H1 (cell line): ENCODE measurements at regions not wholly inside any gene's neighbourhood (a gene's known extent, or its start where the extent isn't known, plus 50 kb on each side); places are given as distances from the start of the nearest gene placed in this dataset.

Experiments used
- CTCF ChIA-PET: fragments of 300-600 bp; sonication (Branson Sonifier 250); formaldehyde crosslinking; loops from one replicate; lab custom pipeline; 2021; ENCODE audit not compliant: partially characterized antibody; lab: Charles Lee
- POLR2A ChIA-PET: fragments of 300-600 bp; sonication (Branson Sonifier 250); formaldehyde crosslinking; loops from one replicate; lab custom pipeline; 2021; ENCODE audit warnings: inconsistent platforms; ENCODE audit not compliant: partially characterized antibody; lab: Charles Lee
- DNase-seq, 2 experiments: peaks; one replicate each; pipeline versions ENCODE4 v3.0.0 to v3.0.0-alpha.2; 2010 to 2022; ENCODE audit warnings: low spot score in 2 of 2, low read depth in 1 of 2, mixed read lengths in 1 of 2
- FAIRE-seq: peaks from 2 replicates; lab custom pipeline; 2011; peaks lifted over from hg19 to GRCh38; lab: Jason Lieb, UNC
- H2AFZ ChIP-seq: 2 replicates; pipeline ENCODE4 v1.8.1; 2012; ENCODE audit warnings: low read length, inconsistent platforms
- H2AK5ac ChIP-seq: 2 replicates; pipeline ENCODE4 v1.6.1; 2013; ENCODE audit warnings: low read depth, low read length
- H2BK120ac ChIP-seq: replicated peaks from 2 replicates; pipeline ENCODE3; 2013; ENCODE audit warnings: low read depth, low read length, inconsistent platforms
- H2BK12ac ChIP-seq: 2 replicates; pipeline ENCODE4 v1.6.1; 2013; ENCODE audit warnings: low read depth, low read length
- H2BK15ac ChIP-seq: 2 replicates; pipeline ENCODE4 v1.6.1; 2013; ENCODE audit warnings: low read length
- H2BK20ac ChIP-seq: 2 replicates; pipeline ENCODE4 v1.6.1; 2013; ENCODE audit warnings: low read length
- H2BK5ac ChIP-seq: 2 replicates; pipeline ENCODE4 v1.6.1; 2013; ENCODE audit warnings: low read depth, low read length
- H3K14ac ChIP-seq: 2 replicates; pipeline ENCODE4 v1.6.1; 2013; ENCODE audit warnings: inconsistent platforms; ENCODE audit not compliant: insufficient read length
- H3K18ac ChIP-seq: 2 replicates; pipeline ENCODE4 v1.6.1; 2013; ENCODE audit warnings: low read length; ENCODE audit errors: extremely low read depth
- H3K23ac ChIP-seq: 2 replicates; pipeline ENCODE4 v1.6.1; 2013; ENCODE audit warnings: inconsistent platforms; ENCODE audit not compliant: insufficient read length
- H3K23me2 ChIP-seq: 2 replicates; pipeline ENCODE4 v1.6.1; 2013; ENCODE audit warnings: low read depth, low read length
- H3K27ac ChIP-seq: 2 replicates; pipeline ENCODE4 v1.6.1; 2011; ENCODE audit warnings: low read depth, low read length, inconsistent platforms
- H3K27me3 ChIP-seq, 4 experiments: replicated peaks in 1 of 4; 1 replicate in 1 of 4; 2 replicates in 3 of 4; pipeline versions ENCODE4 v1.6.1 to v1.8.1; 2011 to 2013; ENCODE audit warnings: low read length in 3 of 4, mild to moderate bottlenecking in 3 of 4, inconsistent platforms in 2 of 4, mixed read lengths in 2 of 4, moderate library complexity in 1 of 4; ENCODE audit not compliant: control insufficient read depth in 3 of 4, insufficient read depth in 3 of 4; ENCODE audit errors: extremely low read depth in 1 of 4
- H3K36me3 ChIP-seq, 4 experiments: 2 replicates each; pipeline versions ENCODE4 v1.6.1 to v1.8.1; 2011 to 2013; ENCODE audit warnings: mild to moderate bottlenecking in 4 of 4, low read length in 3 of 4, moderate library complexity in 2 of 4, control low read depth in 1 of 4, inconsistent platforms in 1 of 4; ENCODE audit not compliant: insufficient read depth in 4 of 4, control insufficient read depth in 2 of 4
- H3K4ac ChIP-seq: replicated peaks from 2 replicates; pipeline ENCODE3; 2013; ENCODE audit warnings: low read length, low read depth, mixed read lengths, inconsistent platforms; ENCODE audit not compliant: insufficient read length
- H3K4me1 ChIP-seq, 4 experiments: replicated peaks in 1 of 4; 1 replicate in 1 of 4; 2 replicates in 3 of 4; pipeline versions ENCODE4 v1.6.1 to v1.8.1; 2011 to 2013; ENCODE audit warnings: low read length in 3 of 4, inconsistent platforms in 2 of 4, mixed read lengths in 1 of 4; ENCODE audit not compliant: insufficient read depth in 4 of 4, control insufficient read depth in 3 of 4
- H3K4me2 ChIP-seq, 2 experiments: 2 replicates each; pipeline versions ENCODE4 v1.6.1 to v1.8.1; 2011 to 2013; ENCODE audit warnings: low read depth in 2 of 2, low read length in 2 of 2, control low read depth in 1 of 2, inconsistent platforms in 1 of 2, mild to moderate bottlenecking in 1 of 2; ENCODE audit not compliant: insufficient read depth in 1 of 2
- H3K4me3 ChIP-seq, 4 experiments: fragments of 200-600, 300-600 bp in 1 of 4; sonication (generic), shearing (Covaris generic), sonication (Bioruptor Twin) in 1 of 4; 2 replicates each; pipeline versions ENCODE4 v1.5.1 to v1.8.1; 2011 to 2016; ENCODE audit warnings: low read length in 4 of 4, low read depth in 3 of 4, control low read depth in 2 of 4, inconsistent platforms in 2 of 4, mild to moderate bottlenecking in 2 of 4, mixed read lengths in 1 of 4, moderate library complexity in 1 of 4; ENCODE audit not compliant: insufficient read depth in 2 of 4; ENCODE audit errors: extremely low read depth in 1 of 4
- H3K56ac ChIP-seq: replicated peaks from 2 replicates; pipeline ENCODE3; 2013; ENCODE audit warnings: low read depth, mild to moderate bottlenecking, mixed read lengths, low read length, inconsistent platforms; ENCODE audit not compliant: insufficient read length
- H3K79me1 ChIP-seq: 2 replicates; pipeline ENCODE4 v1.6.1; 2013; ENCODE audit warnings: low read depth, low read length, control low read depth
- H3K79me2 ChIP-seq, 2 experiments: 2 replicates each; pipeline versions ENCODE4 v1.6.1 to v1.8.1; 2012 to 2013; ENCODE audit warnings: low read length in 2 of 2, mild to moderate bottlenecking in 2 of 2, inconsistent platforms in 1 of 2; ENCODE audit not compliant: insufficient read depth in 2 of 2, control insufficient read depth in 1 of 2
- H3K9ac ChIP-seq, 4 experiments: replicated peaks in 1 of 4; 1 replicate in 1 of 4; 2 replicates in 3 of 4; pipeline versions ENCODE4 v1.6.1 to v1.8.1; 2011 to 2013; ENCODE audit warnings: low read depth in 3 of 4, low read length in 3 of 4, control low read depth in 2 of 4, mild to moderate bottlenecking in 2 of 4, moderate library complexity in 2 of 4, inconsistent platforms in 1 of 4; ENCODE audit errors: extremely low read depth in 1 of 4
- H3K9me3 ChIP-seq, 2 experiments: 2 replicates each; pipeline versions ENCODE4 v1.6.1 to v1.8.1; 2012 to 2013; ENCODE audit warnings: mild to moderate bottlenecking in 2 of 2, moderate library complexity in 2 of 2, control low read depth in 1 of 2, inconsistent platforms in 1 of 2, low read depth in 1 of 2, low read length in 1 of 2, mixed read lengths in 1 of 2; ENCODE audit not compliant: insufficient read depth in 2 of 2
- H4K20me1 ChIP-seq, 2 experiments: replicated peaks in 1 of 2; 2 replicates each; pipeline versions ENCODE3 to v1.8.1; 2011 to 2013; ENCODE audit warnings: inconsistent platforms in 2 of 2, low read length in 2 of 2, mild to moderate bottlenecking in 1 of 2; ENCODE audit not compliant: insufficient read depth in 2 of 2, control insufficient read depth in 1 of 2
- H4K5ac ChIP-seq: 2 replicates; pipeline ENCODE4 v1.6.1; 2013; ENCODE audit warnings: low read length, low read depth, mixed read lengths, inconsistent platforms; ENCODE audit not compliant: insufficient read length
- H4K8ac ChIP-seq: 2 replicates; pipeline ENCODE4 v1.8.0; 2013; ENCODE audit warnings: mild to moderate bottlenecking, moderate library complexity, low read length, inconsistent platforms; ENCODE audit not compliant: insufficient read depth; ENCODE audit errors: extremely low read depth
- H4K91ac ChIP-seq: replicated peaks from 2 replicates; pipeline ENCODE3; 2013; ENCODE audit warnings: low read length, mixed read lengths, inconsistent platforms; ENCODE audit not compliant: insufficient read length
- GTF2F1 ChIP-seq: IDR thresholded peaks from 2 replicates; pipeline ENCODE4 v1.6.1; 2012; ENCODE audit warnings: low read depth, low read length, improper control_type of control experiment, borderline replicate concordance
- HDAC2 ChIP-seq, 2 experiments: fragments of 300-600 bp in 1 of 2; sonication (generic) in 1 of 2; IDR thresholded peaks; 2 replicates each; pipeline ENCODE4 v1.6.1; 2011 to 2012; ENCODE audit warnings: low read depth in 2 of 2, low read length in 2 of 2, mild to moderate bottlenecking in 2 of 2, moderate library complexity in 2 of 2, borderline replicate concordance in 1 of 2, inconsistent platforms in 1 of 2
- MAFK ChIP-seq: IDR thresholded peaks from 2 replicates; pipeline ENCODE4 v1.6.1; 2012; ENCODE audit warnings: low read depth, mild to moderate bottlenecking, improper control_type of control experiment, low read length
- NANOG ChIP-seq: IDR thresholded peaks from 2 replicates; pipeline ENCODE4 v1.6.1; 2011; ENCODE audit warnings: low read length, low read depth, mild to moderate bottlenecking, inconsistent platforms; ENCODE audit not compliant: insufficient read depth, poor library complexity, severe bottlenecking
- NRF1 ChIP-seq: IDR thresholded peaks from 2 replicates; pipeline ENCODE4 v1.6.1; 2011; ENCODE audit warnings: mild to moderate bottlenecking, low read depth, low read length, improper control_type of control experiment
- POLR2A ChIP-seq, 2 experiments: IDR thresholded peaks; 1 replicate in 1 of 2; 2 replicates in 1 of 2; pipeline ENCODE4 v1.6.1; 2011; ENCODE audit warnings: low read depth in 2 of 2, low read length in 2 of 2, mild to moderate bottlenecking in 2 of 2; ENCODE audit errors: control extremely low read depth in 1 of 2
- POU5F1 ChIP-seq: IDR thresholded peaks from 2 replicates; pipeline ENCODE4 v1.6.1; 2011; ENCODE audit warnings: low read depth, mild to moderate bottlenecking, low read length, moderate library complexity
- RBBP5 ChIP-seq: IDR thresholded peaks from 2 replicates; pipeline ENCODE4 v1.7.1; 2012; ENCODE audit warnings: low read depth, mild to moderate bottlenecking, inconsistent platforms, low read length, moderate library complexity, borderline replicate concordance
- SIRT6 ChIP-seq: IDR thresholded peaks from one replicate; pipeline ENCODE4 v1.7.1; 2012; ENCODE audit warnings: low read length, inconsistent platforms
- WGBS, 2 experiments: shearing (Covaris generic) in 1 of 2; methylation state at CpG; one replicate each; pipeline versions ENCODE4 v1.1.6 to v1.1.7; 2013 to 2015; ENCODE audit warnings: low lambda C conversion rate in 2 of 2, mixed read lengths in 2 of 2, inconsistent platforms in 1 of 2, low coverage in 1 of 2, missing lambda C conversion rate in 1 of 2; ENCODE audit not compliant: insufficient replicate concordance in 2 of 2, insufficient coverage in 1 of 2, insufficient read length in 1 of 2; ENCODE audit errors: extremely low coverage in 1 of 2, missing lambda C conversion rate in 1 of 2; 5-methylcytosine and 5-hydroxymethylcytosine counted together
- TF ChIP-seq, protein P1 (sequence below): IDR thresholded peaks from 2 replicates; pipeline ENCODE4 v1.6.1; 2012; ENCODE audit warnings: low read length, inconsistent platforms
- TF ChIP-seq, protein P2 (sequence below): IDR thresholded peaks from 2 replicates; pipeline ENCODE4 v1.6.1; 2012; ENCODE audit warnings: inconsistent platforms

DNA sequence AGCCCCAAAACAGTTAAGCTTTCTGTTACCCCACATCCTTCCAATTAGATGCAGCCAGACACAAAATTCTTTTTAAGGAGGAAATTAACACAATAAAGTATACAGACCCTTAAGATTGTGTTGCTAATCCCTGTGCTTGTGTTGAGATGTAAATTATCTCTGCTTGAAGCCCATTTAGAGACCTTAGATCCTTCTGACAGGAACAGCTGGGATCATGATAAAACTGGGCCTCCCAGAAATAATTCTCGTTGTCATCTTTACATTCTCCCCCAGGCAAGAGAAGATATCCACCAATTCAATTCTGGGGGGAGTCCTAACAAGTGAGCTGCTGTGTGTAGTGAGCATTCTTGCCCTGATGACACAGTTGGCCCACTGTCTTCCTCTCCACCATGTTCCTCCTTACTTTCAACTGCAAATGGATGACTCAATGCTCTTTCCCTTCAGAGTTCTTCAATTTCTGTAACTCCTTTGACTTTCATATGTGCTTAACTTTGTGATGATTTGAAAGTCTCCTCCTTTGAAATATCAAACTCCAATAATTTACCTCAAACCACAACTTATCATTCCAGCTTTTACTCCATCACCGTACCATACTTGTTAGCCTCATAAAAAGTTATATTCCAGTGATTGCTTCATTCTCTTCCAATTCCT lies 186.6 kb downstream of the RAP2B start:
- 46 to 100% methylated on average over 1 to 2 of the region's 2 CpGs for WGBS, 2 experiments
- TF ChIP-seq RBBP5 (no peak), POLR2A (IDR thresholded peaks at IDR 0.05; ENCODE audit: control extremely low read depth in 1 of 2, low read depth in 2 of 2, low read length in 2 of 2) (no peak), NANOG (peak; percentile 77), HDAC2 (IDR thresholded peaks at IDR 0.05; ENCODE audit: borderline replicate concordance in 1 of 2, low read depth in 2 of 2, low read length in 2 of 2) (peak; percentile 80 to 91; a peak in 2 of 4 replicates), MAFK (no peak), GTF2F1 (no peak), NRF1 (no peak), POU5F1 (peak; percentile 92), SIRT6 (no peak)
- TF ChIP-seq, protein P1, sequence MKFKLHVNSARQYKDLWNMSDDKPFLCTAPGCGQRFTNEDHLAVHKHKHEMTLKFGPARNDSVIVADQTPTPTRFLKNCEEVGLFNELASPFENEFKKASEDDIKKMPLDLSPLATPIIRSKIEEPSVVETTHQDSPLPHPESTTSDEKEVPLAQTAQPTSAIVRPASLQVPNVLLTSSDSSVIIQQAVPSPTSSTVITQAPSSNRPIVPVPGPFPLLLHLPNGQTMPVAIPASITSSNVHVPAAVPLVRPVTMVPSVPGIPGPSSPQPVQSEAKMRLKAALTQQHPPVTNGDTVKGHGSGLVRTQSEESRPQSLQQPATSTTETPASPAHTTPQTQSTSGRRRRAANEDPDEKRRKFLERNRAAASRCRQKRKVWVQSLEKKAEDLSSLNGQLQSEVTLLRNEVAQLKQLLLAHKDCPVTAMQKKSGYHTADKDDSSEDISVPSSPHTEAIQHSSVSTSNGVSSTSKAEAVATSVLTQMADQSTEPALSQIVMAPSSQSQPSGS, result peak; percentile 25; the same call in 1 of the 2 replicates
- TF ChIP-seq, protein P2, sequence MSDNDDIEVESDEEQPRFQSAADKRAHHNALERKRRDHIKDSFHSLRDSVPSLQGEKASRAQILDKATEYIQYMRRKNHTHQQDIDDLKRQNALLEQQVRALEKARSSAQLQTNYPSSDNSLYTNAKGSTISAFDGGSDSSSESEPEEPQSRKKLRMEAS, result no peak

More for the DNA sequence above, 186.6 kb downstream of the RAP2B start:
- Histone ChIP-seq H4K8ac (no peak overlapping the region), H2BK20ac (no peak overlapping the region), H4K5ac (no peak overlapping the region), H3K23me2 (no peaks in the 10 kb centered on the region), H3K9ac (no peak overlapping the region), H3K23ac (no peak overlapping the region), H2AK5ac (no peak overlapping the region), H2BK5ac (no peak overlapping the region), H3K27ac (no peak overlapping the region), H4K20me1 (no peaks in the 10 kb centered on the region), H2BK120ac (no peak overlapping the region), H3K4ac (no peak overlapping the region), H2BK15ac (no peak overlapping the region), H3K4me1 (peaks cover 0 to 9% (median 3%) of the 10 kb centered on the region in 4 experiments; a peak in 3 of 7 replicates), H3K79me2 (no peaks in the 10 kb centered on the region), H3K27me3 (peaks cover 0 to 18% (median 1%) of the 10 kb centered on the region in 4 experiments; a peak in 5 of 7 replicates), H3K4me2 (peak overlapping the region; percentile 22 to 50; a peak in 2 of 4 replicates), H3K79me1 (no peaks in the 10 kb centered on the region), H3K4me3 (peak overlapping the region in 1 of 4 experiments; percentile 18; a peak in 1 of 8 replicates), H3K36me3 (no peaks in the 10 kb centered on the region), H2AFZ (no peak overlapping the region), H2BK12ac (no peak overlapping the region), H3K14ac (no peak overlapping the region), H3K18ac (no peak overlapping the region), H3K56ac (no peak overlapping the region), H3K9me3 (peaks cover 4 to 8% of the 10 kb centered on the region in 2 experiments; a peak in 1 of 4 replicates), H4K91ac (no peak overlapping the region)
- FAIRE-seq, result peak; percentile 74
- DNase-seq, result peak; percentile 36 to 46
- ChIA-PET POLR2A (no interaction called here), CTCF (interaction anchor here (0.6 to 1.3 kb wide), 3 partner anchors 21 to 740 kb away, joined by 3 to 5 read pairs (median 4); no protein-coding TSS in a partner anchor)
